Mucosa of rectum (tissue), 2 donors: ENCODE measurements at regions not wholly inside any gene's neighbourhood (a gene's known extent, or its start where the extent isn't known, plus 50 kb on each side); places are given as distances from the start of the nearest gene placed in this dataset.

ENCODE experiments used
- H3K27ac ChIP-seq, 2 donors: one replicate each; pipeline ENCODE4 v1.7.0; 2013; ENCODE audit warnings: inconsistent platforms in 2 of 2, low read depth in 2 of 2, low read length in 2 of 2
- H3K27me3 ChIP-seq, 2 donors: one replicate each; pipeline ENCODE4 v1.7.0; 2013; ENCODE audit warnings: low read length in 2 of 2; ENCODE audit not compliant: control insufficient read depth in 2 of 2, insufficient read depth in 2 of 2
- H3K36me3 ChIP-seq, 2 donors: one replicate each; pipeline ENCODE4 v1.7.0; 2013; ENCODE audit warnings: low read length in 2 of 2; ENCODE audit not compliant: control insufficient read depth in 2 of 2, insufficient read depth in 2 of 2
- H3K4me1 ChIP-seq, 2 donors: one replicate each; pipeline ENCODE4 v1.7.0; 2013; ENCODE audit warnings: low read length in 2 of 2, mild to moderate bottlenecking in 1 of 2; ENCODE audit not compliant: control insufficient read depth in 2 of 2, insufficient read depth in 2 of 2
- H3K4me3 ChIP-seq, 2 donors: one replicate each; pipeline ENCODE4 v1.7.0; 2013; ENCODE audit warnings: low read length in 2 of 2
- H3K9ac ChIP-seq, 2 donors: one replicate each; pipeline ENCODE4 v1.7.0; 2013; ENCODE audit warnings: low read length in 2 of 2, low read depth in 1 of 2, mild to moderate bottlenecking in 1 of 2
- H3K9me3 ChIP-seq, 2 donors: one replicate each; pipeline ENCODE4 v1.7.0; 2013; ENCODE audit warnings: low read length in 2 of 2; ENCODE audit not compliant: control insufficient read depth in 2 of 2
- donor health status: healthy.
- donor health status: Normal muscosa, but diverticular disease.

GRCh38 chr10:78550716-78551115 is 517.1 kb downstream of the RPS24 start:
- no peak overlapping the region for H3K27ac ChIP-seq
- no peak overlapping the region for H3K4me3 ChIP-seq
- no peaks in the 10 kb centered on the region for H3K27me3 ChIP-seq
- no peaks in the 10 kb centered on the region for H3K36me3 ChIP-seq
- H3K9me3 ChIP-seq, result peaks cover 0 to 2% of the 10 kb centered on the region in 2 donors
- H3K4me1 ChIP-seq, result peaks cover 0 to 7% of the 10 kb centered on the region in 2 donors
- H3K9ac ChIP-seq, result no peak overlapping the region

GRCh38 chr10:78551184-78552005 is 517.4 kb upstream of the ZMIZ1 start:
- Histone ChIP-seq H3K9ac (no peak overlapping the region), H3K36me3 (no peaks in the 10 kb centered on the region), H3K4me3 (no peak overlapping the region), H3K4me1 (peaks cover 0 to 7% of the 10 kb centered on the region in 2 donors), H3K9me3 (peaks cover 0 to 2% of the 10 kb centered on the region in 2 donors), H3K27ac (no peak overlapping the region), H3K27me3 (no peaks in the 10 kb centered on the region)

GRCh38 chr10:78552261-78552811 is 516.4 kb upstream of the ZMIZ1 start:
- no peak overlapping the region for H3K4me3 ChIP-seq
- peak overlapping the region; percentile 32 to 52 for H3K27ac ChIP-seq
- H3K36me3 ChIP-seq, result no peaks in the 10 kb centered on the region
- H3K27me3 ChIP-seq, result no peaks in the 10 kb centered on the region
- peaks cover 0 to 2% of the 10 kb centered on the region in 2 donors for H3K9me3 ChIP-seq
- peaks cover 0 to 7% of the 10 kb centered on the region in 2 donors for H3K4me1 ChIP-seq
- H3K9ac ChIP-seq, result no peak overlapping the region

- Histone ChIP-seq H3K36me3 (no peaks in the 10 kb centered on the region), H3K27ac (no peak overlapping the region), H3K4me1 (peaks cover 0 to 7% of the 10 kb centered on the region in 2 donors), H3K4me3 (no peak overlapping the region), H3K27me3 (no peaks in the 10 kb centered on the region), H3K9me3 (peaks cover 0 to 2% of the 10 kb centered on the region in 2 donors), H3K9ac (no peak overlapping the region)
Measured at GRCh38 chr10:78553792-78554191, 515.0 kb upstream of the ZMIZ1 start.

- Histone ChIP-seq H3K27ac (no peak overlapping the region), H3K4me3 (no peak overlapping the region), H3K9me3 (peaks cover 0 to 2% of the 10 kb centered on the region in 2 donors), H3K9ac (no peak overlapping the region), H3K36me3 (no peaks in the 10 kb centered on the region), H3K4me1 (peaks cover 0 to 4% of the 10 kb centered on the region in 2 donors), H3K27me3 (no peaks in the 10 kb centered on the region)
Measured at GRCh38 chr10:78555128-78555527, 513.6 kb upstream of the ZMIZ1 start.

GRCh38 chr10:78556705-78557432 is 511.9 kb upstream of the ZMIZ1 start:
- Histone ChIP-seq H3K9ac (no peak overlapping the region), H3K36me3 (no peaks in the 10 kb centered on the region), H3K9me3 (peaks cover 0 to 2% of the 10 kb centered on the region in 2 donors), H3K4me3 (no peak overlapping the region), H3K4me1 (no peaks in the 10 kb centered on the region), H3K27me3 (no peaks in the 10 kb centered on the region), H3K27ac (no peak overlapping the region)

GRCh38 chr10:78557433-78557925 is 511.3 kb upstream of the ZMIZ1 start:
- no peak overlapping the region for H3K9ac ChIP-seq
- no peaks in the 10 kb centered on the region for H3K36me3 ChIP-seq
- no peak overlapping the region for H3K27ac ChIP-seq
- no peak overlapping the region for H3K4me3 ChIP-seq
- no peaks in the 10 kb centered on the region for H3K27me3 ChIP-seq
- peaks cover 0 to 2% of the 10 kb centered on the region in 2 donors for H3K9me3 ChIP-seq
- H3K4me1 ChIP-seq, result no peaks in the 10 kb centered on the region

- Histone ChIP-seq H3K4me3 (no peak overlapping the region), H3K9me3 (peaks cover 0 to 2% of the 10 kb centered on the region in 2 donors), H3K4me1 (no peaks in the 10 kb centered on the region), H3K27ac (no peak overlapping the region), H3K27me3 (no peaks in the 10 kb centered on the region), H3K9ac (no peak overlapping the region), H3K36me3 (no peaks in the 10 kb centered on the region)
Measured at GRCh38 chr10:78559661-78560340, 509.0 kb upstream of the ZMIZ1 start.

- H3K4me3 ChIP-seq, result no peak overlapping the region
- no peaks in the 10 kb centered on the region for H3K4me1 ChIP-seq
- H3K36me3 ChIP-seq, result no peaks in the 10 kb centered on the region
- H3K9ac ChIP-seq, result no peak overlapping the region
- H3K27ac ChIP-seq, result no peak overlapping the region
- no peaks in the 10 kb centered on the region for H3K9me3 ChIP-seq
- no peaks in the 10 kb centered on the region for H3K27me3 ChIP-seq
Measured at GRCh38 chr10:78560341-78560688, 508.5 kb upstream of the ZMIZ1 start.
